Neural cell (in vitro differentiated cells): ENCODE measurements at regions not wholly inside any gene's neighbourhood (a gene's known extent, or its start where the extent isn't known, plus 50 kb on each side); places are given as distances from the start of the nearest gene placed in this dataset.

Source experiments
- H2AFZ ChIP-seq: fragments of 200-600, 300-800 bp; sonication (generic), shearing (Covaris generic); 2 replicates; pipeline ENCODE4 v1.6.0; 2014; ENCODE audit warnings: low read depth, mild to moderate bottlenecking, antibody characterized with exemption, low read length, moderate library complexity
- H3F3A ChIP-seq: fragments of 200-600 bp; shearing (Covaris generic); 2 replicates; pipeline ENCODE4 v1.6.1; 2016; ENCODE audit warnings: mild to moderate bottlenecking, moderate library complexity, mixed read lengths, antibody characterized with exemption, low read length; ENCODE audit not compliant: insufficient read depth, poor library complexity, severe bottlenecking
- H3K27ac ChIP-seq: fragments of 200-600, 300-800 bp; sonication (generic), shearing (Covaris generic); 2 replicates; pipeline ENCODE4 v1.5.1; 2014; ENCODE audit warnings: mild to moderate bottlenecking, low read length, moderate library complexity
- H3K27me3 ChIP-seq: fragments of 300-800, 200-600 bp; sonication (generic), shearing (Covaris generic); 2 replicates; pipeline ENCODE4 v1.6.0; 2014; ENCODE audit warnings: mild to moderate bottlenecking, low read depth, low read length, moderate library complexity; ENCODE audit not compliant: insufficient read depth
- H3K36me3 ChIP-seq: fragments of 300-800, 200-600 bp; sonication (generic), shearing (Covaris generic); 2 replicates; pipeline ENCODE4 v1.5.1; 2014; ENCODE audit warnings: mild to moderate bottlenecking, antibody characterized with exemption, low read length, moderate library complexity; ENCODE audit not compliant: insufficient read depth
- H3K4me2 ChIP-seq: fragments of 300-800, 200-600 bp; sonication (generic), shearing (Covaris generic); 2 replicates; pipeline ENCODE4 v1.6.0; 2014; ENCODE audit warnings: mild to moderate bottlenecking, low read length
- H3K4me3 ChIP-seq: fragments of 300-800, 200-600 bp; sonication (generic), shearing (Covaris generic); 2 replicates; pipeline ENCODE4 v1.5.1; 2014; ENCODE audit warnings: mild to moderate bottlenecking, low read length, moderate library complexity
- H3K79me2 ChIP-seq: fragments of 200-600 bp; shearing (Covaris generic); replicated peaks from 2 replicates; pipeline ENCODE4 v1.6.0; 2014; ENCODE audit warnings: mild to moderate bottlenecking, low read length, moderate library complexity; ENCODE audit not compliant: insufficient read depth
- H3K9ac ChIP-seq: fragments of 300-800, 200-600 bp; sonication (generic), shearing (Covaris generic); 2 replicates; pipeline ENCODE4 v1.6.1; 2016; ENCODE audit warnings: mild to moderate bottlenecking, low read length, mixed read lengths
- H3K9me2 ChIP-seq: fragments of 200-600 bp; shearing (Covaris generic); 2 replicates; pipeline ENCODE4 v1.6.1; 2016; ENCODE audit warnings: mild to moderate bottlenecking, low read length, mixed read lengths; ENCODE audit not compliant: insufficient read depth
- H3K9me3 ChIP-seq: fragments of 200-600, 300-800 bp; sonication (generic), shearing (Covaris generic); 2 replicates; pipeline ENCODE4 v1.6.1; 2016; ENCODE audit warnings: mild to moderate bottlenecking, mixed run types, low read length, moderate library complexity, mixed read lengths
- H4K20me1 ChIP-seq: fragments of 200-600 bp; shearing (Covaris generic); 2 replicates; pipeline ENCODE4 v1.6.1; 2016; ENCODE audit warnings: mild to moderate bottlenecking, mixed run types; ENCODE audit not compliant: insufficient read depth
- EP300 ChIP-seq: fragments of 450-650 bp; conservative IDR thresholded peaks from 2 replicates; pipeline ENCODE4 v1.6.1; 2014; ENCODE audit warnings: antibody characterized with exemption, mild to moderate bottlenecking, moderate library complexity; ENCODE audit not compliant: poor library complexity, severe bottlenecking
- EZH2 ChIP-seq: fragments of 200-600, 300-800 bp; shearing (Covaris generic), sonication (generic); IDR thresholded peaks from 2 replicates; pipeline ENCODE4 v1.6.1; 2014; ENCODE audit warnings: antibody characterized with exemption, low read length, borderline replicate concordance, mild to moderate bottlenecking; ENCODE audit not compliant: insufficient read depth, poor library complexity, severe bottlenecking
- MXI1 ChIP-seq: fragments of 450-650 bp; conservative IDR thresholded peaks from 2 replicates; pipeline ENCODE4 v1.6.1; 2014; ENCODE audit warnings: antibody characterized with exemption, mild to moderate bottlenecking; ENCODE audit not compliant: poor library complexity, severe bottlenecking
- POLR2AphosphoS5 ChIP-seq: IDR thresholded peaks from 2 replicates; pipeline ENCODE4 v1.6.1; 2012
- RAD21 ChIP-seq: fragments of 450-650 bp; conservative IDR thresholded peaks from 2 replicates; pipeline ENCODE4 v1.6.1; 2014; ENCODE audit warnings: antibody characterized with exemption, mild to moderate bottlenecking, moderate library complexity
- SMC3 ChIP-seq: fragments of 450-650 bp; conservative IDR thresholded peaks from 2 replicates; pipeline ENCODE4 v1.6.1; 2014; ENCODE audit warnings: antibody characterized with exemption, mild to moderate bottlenecking, moderate library complexity; ENCODE audit not compliant: poor library complexity
- TAF1 ChIP-seq: IDR thresholded peaks from 2 replicates; pipeline ENCODE4 v1.6.1; 2012; ENCODE audit warnings: low read depth
- TF ChIP-seq, protein P1 (sequence below): fragments of 450-650 bp; IDR thresholded peaks from 2 replicates; pipeline ENCODE4 v1.5.1; 2014; ENCODE audit warnings: antibody characterized with exemption, mild to moderate bottlenecking, moderate library complexity; ENCODE audit not compliant: poor library complexity, severe bottlenecking
- TF ChIP-seq, protein P2 (sequence below): IDR thresholded peaks from 2 replicates; pipeline ENCODE4 v1.6.1; 2012; ENCODE audit warnings: borderline replicate concordance

DNA sequence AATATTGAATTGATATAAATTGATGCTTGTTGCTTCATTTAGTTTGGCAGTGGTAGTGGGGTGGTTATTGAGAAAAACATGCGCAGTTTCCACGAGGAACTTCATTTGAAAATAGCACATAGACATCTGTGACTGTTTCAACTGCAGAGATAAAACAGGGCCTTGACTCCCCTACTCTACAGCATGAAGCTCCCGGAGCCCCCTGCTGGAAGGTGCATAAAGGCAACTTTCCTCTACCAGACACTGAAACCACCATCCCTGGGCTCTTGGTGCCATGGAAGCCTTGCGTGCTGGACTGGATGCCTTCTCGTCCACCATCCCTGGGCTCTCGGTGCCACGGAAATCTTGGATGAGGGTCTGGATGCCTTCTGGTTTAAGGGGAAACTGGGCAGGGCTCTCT, 195.9 kb downstream of the CSNK2A3 start:
- H3K36me3 ChIP-seq = no peaks in the 10 kb centered on the region
- no peak overlapping the region for H3K27ac ChIP-seq
- no peaks in the 10 kb centered on the region for H3K9me2 ChIP-seq
- H3K27me3 ChIP-seq = no peaks in the 10 kb centered on the region
- no peaks in the 10 kb centered on the region for H3K9me3 ChIP-seq
- H3K79me2 ChIP-seq = no peaks in the 10 kb centered on the region
- no peak overlapping the region for H3K4me2 ChIP-seq
- H3F3A ChIP-seq = no peaks in the 10 kb centered on the region
- no peak overlapping the region for H2AFZ ChIP-seq
- H3K9ac ChIP-seq = no peak overlapping the region
- TF ChIP-seq, protein P1, sequence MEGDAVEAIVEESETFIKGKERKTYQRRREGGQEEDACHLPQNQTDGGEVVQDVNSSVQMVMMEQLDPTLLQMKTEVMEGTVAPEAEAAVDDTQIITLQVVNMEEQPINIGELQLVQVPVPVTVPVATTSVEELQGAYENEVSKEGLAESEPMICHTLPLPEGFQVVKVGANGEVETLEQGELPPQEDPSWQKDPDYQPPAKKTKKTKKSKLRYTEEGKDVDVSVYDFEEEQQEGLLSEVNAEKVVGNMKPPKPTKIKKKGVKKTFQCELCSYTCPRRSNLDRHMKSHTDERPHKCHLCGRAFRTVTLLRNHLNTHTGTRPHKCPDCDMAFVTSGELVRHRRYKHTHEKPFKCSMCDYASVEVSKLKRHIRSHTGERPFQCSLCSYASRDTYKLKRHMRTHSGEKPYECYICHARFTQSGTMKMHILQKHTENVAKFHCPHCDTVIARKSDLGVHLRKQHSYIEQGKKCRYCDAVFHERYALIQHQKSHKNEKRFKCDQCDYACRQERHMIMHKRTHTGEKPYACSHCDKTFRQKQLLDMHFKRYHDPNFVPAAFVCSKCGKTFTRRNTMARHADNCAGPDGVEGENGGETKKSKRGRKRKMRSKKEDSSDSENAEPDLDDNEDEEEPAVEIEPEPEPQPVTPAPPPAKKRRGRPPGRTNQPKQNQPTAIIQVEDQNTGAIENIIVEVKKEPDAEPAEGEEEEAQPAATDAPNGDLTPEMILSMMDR = no peak
- TF ChIP-seq EZH2 (no peak), RAD21 (no peak), SMC3 (no peak), EP300 (no peak)
- TF ChIP-seq, protein P2, sequence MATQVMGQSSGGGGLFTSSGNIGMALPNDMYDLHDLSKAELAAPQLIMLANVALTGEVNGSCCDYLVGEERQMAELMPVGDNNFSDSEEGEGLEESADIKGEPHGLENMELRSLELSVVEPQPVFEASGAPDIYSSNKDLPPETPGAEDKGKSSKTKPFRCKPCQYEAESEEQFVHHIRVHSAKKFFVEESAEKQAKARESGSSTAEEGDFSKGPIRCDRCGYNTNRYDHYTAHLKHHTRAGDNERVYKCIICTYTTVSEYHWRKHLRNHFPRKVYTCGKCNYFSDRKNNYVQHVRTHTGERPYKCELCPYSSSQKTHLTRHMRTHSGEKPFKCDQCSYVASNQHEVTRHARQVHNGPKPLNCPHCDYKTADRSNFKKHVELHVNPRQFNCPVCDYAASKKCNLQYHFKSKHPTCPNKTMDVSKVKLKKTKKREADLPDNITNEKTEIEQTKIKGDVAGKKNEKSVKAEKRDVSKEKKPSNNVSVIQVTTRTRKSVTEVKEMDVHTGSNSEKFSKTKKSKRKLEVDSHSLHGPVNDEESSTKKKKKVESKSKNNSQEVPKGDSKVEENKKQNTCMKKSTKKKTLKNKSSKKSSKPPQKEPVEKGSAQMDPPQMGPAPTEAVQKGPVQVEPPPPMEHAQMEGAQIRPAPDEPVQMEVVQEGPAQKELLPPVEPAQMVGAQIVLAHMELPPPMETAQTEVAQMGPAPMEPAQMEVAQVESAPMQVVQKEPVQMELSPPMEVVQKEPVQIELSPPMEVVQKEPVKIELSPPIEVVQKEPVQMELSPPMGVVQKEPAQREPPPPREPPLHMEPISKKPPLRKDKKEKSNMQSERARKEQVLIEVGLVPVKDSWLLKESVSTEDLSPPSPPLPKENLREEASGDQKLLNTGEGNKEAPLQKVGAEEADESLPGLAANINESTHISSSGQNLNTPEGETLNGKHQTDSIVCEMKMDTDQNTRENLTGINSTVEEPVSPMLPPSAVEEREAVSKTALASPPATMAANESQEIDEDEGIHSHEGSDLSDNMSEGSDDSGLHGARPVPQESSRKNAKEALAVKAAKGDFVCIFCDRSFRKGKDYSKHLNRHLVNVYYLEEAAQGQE = no peak
- H4K20me1 ChIP-seq = no peaks in the 10 kb centered on the region
- H3K4me3 ChIP-seq = no peak overlapping the region

DNA sequence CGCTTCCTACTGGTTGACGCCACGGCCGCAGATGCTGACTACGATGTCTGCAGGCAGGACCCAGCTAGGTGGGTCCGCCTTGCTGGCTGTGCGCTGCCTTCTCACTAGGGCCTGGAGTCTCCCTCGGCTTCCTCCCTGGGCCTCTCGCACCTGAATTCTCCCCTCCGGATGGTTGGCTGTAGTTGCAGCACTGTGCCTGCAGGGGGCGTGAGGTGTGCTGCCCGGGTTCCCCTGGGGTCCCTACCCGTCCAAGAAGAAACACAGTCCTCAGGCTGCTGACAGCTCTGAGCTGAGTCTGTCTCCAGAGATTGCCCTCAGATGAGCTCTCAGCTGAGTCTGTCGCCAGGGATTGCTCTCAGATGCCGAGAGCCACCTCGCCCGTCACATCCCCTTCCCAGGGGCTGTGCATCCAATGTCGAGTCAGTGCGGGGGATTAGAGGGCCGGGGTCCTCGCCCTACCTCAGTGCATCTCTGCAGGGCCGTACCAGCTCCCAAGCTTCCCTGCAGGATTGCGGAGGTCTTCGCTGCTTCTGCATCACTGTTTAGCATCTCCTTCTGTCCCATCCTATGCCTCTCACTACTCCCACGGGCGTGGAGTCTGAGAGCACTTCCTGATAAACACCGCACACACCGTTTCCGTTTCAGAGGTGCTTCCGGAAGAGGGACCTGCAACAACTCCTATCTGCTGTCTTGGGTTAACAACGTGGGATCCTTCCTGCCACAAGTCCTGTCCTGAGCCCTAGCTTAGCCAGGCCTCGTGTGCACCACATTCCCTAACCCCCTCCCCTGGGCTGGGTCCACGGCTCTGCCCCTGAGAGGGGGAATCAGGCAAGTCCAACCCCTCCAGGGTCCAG, 196.9 kb downstream of the CSNK2A3 start:
- Histone ChIP-seq H3K4me2 (no peak overlapping the region), H3K4me3 (no peak overlapping the region), H3F3A (no peaks in the 10 kb centered on the region), H4K20me1 (no peaks in the 10 kb centered on the region), H3K9me3 (no peaks in the 10 kb centered on the region), H3K27ac (no peak overlapping the region), H3K27me3 (no peaks in the 10 kb centered on the region), H2AFZ (no peak overlapping the region), H3K79me2 (no peaks in the 10 kb centered on the region), H3K9me2 (no peaks in the 10 kb centered on the region), H3K36me3 (no peaks in the 10 kb centered on the region), H3K9ac (no peak overlapping the region)
- TF ChIP-seq RAD21 = no peak

DNA sequence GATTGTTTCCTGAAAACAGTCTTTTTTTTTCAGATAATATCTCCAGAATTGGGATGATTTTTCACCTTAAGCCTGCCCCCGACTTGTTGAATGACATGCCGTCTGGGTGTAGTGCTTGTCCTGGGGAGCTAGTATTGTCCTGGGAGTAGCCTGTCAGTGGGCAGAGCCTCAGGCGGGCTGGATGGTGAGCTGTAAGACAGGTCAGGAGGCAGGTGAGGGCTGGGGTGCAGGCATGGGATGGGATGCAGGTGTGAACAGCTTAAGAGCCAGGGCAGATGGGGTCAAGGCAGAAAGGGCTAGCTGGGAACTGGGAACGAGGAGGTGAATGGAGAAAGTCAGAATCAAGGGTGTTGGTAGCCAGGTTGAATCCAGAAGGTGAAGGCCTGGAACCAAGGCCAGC, 200.2 kb downstream of the CSNK2A3 start:
- Histone ChIP-seq H2AFZ (no peak overlapping the region), H3K27ac (no peak overlapping the region), H4K20me1 (no peaks in the 10 kb centered on the region), H3K27me3 (no peaks in the 10 kb centered on the region), H3K36me3 (no peaks in the 10 kb centered on the region), H3K9ac (no peak overlapping the region), H3K4me3 (no peak overlapping the region), H3F3A (no peaks in the 10 kb centered on the region), H3K4me2 (no peak overlapping the region), H3K9me2 (no peaks in the 10 kb centered on the region), H3K79me2 (no peaks in the 10 kb centered on the region), H3K9me3 (no peaks in the 10 kb centered on the region)
- TF ChIP-seq SMC3 = no peak
- TF ChIP-seq RAD21 = no peak
- no peak for TF ChIP-seq EP300
- TF ChIP-seq TAF1 = no peak
- TF ChIP-seq MXI1 = no peak
- TF ChIP-seq, protein P1 = no peak
- TF ChIP-seq, protein P2 = no peak
- no peak for TF ChIP-seq EZH2
- TF ChIP-seq POLR2AphosphoS5 = no peak
